LNCaP clone FGC (cell line): ENCODE measurements at regions not wholly inside any gene's neighbourhood (a gene's known extent, or its start where the extent isn't known, plus 50 kb on each side); places are given as distances from the start of the nearest gene placed in this dataset.

Experiments used
- DNase-seq: peaks from one replicate; pipeline ENCODE4 v3.0.0-alpha.2; 2011; ENCODE audit warnings: low read depth
- H3K4me3 ChIP-seq: 2 replicates; pipeline ENCODE4 v1.5.1; 2011; ENCODE audit warnings: mild to moderate bottlenecking, low read depth, low read length, control low read depth
- CTCF ChIP-seq: IDR thresholded peaks from 2 replicates; pipeline ENCODE4 v1.5.1; 2012; ENCODE audit warnings: mild to moderate bottlenecking; ENCODE audit not compliant: control insufficient read depth, insufficient read depth; ENCODE audit errors: extremely low read depth

GRCh38 chr1:88175120-88175630, 508.9 kb upstream of the PKN2 start:
- H3K4me3 ChIP-seq: no peak overlapping the region
- TF ChIP-seq CTCF: no peak
- no peak for DNase-seq

GRCh38 chr1:88175631-88176226, 508.3 kb upstream of the PKN2 start:
- TF ChIP-seq CTCF: no peak
- DNase-seq: no peak
- H3K4me3 ChIP-seq: no peak overlapping the region

GRCh38 chr1:88179943-88180342, 504.1 kb upstream of the PKN2 start:
- DNase-seq: no peak
- TF ChIP-seq CTCF: no peak
- H3K4me3 ChIP-seq: no peak overlapping the region

GRCh38 chr1:88180449-88181108, 503.5 kb upstream of the PKN2 start:
- peak; percentile 21 for DNase-seq
- no peak overlapping the region for H3K4me3 ChIP-seq
- peak; percentile 99 for TF ChIP-seq CTCF

- DNase-seq: no peak
Observed at GRCh38 chr1:88186911-88187310, 497.2 kb upstream of the PKN2 start.

GRCh38 chr1:88188038-88188437, 496.0 kb upstream of the PKN2 start:
- no peak overlapping the region for H3K4me3 ChIP-seq
- TF ChIP-seq CTCF: no peak
- DNase-seq: peak; percentile 26

More at GRCh38 chr1:88186911-88187310, 497.2 kb upstream of the PKN2 start:
- no peak for TF ChIP-seq CTCF
- no peak overlapping the region for H3K4me3 ChIP-seq
